Vagina (tissue), 2 donors: ENCODE measurements at regions not wholly inside any gene's neighbourhood (a gene's known extent, or its start where the extent isn't known, plus 50 kb on each side); places are given as distances from the start of the nearest gene placed in this dataset.
A peak's percentile ranks its signal among the peaks of the same experiment; 100 is the strongest.

Experiments
- DNase-seq, 2 donors: peaks; one replicate each; pipeline ENCODE4 v3.0.0-alpha.2; 2017; ENCODE audit errors: extremely low spot score in 2 of 2
- H3K27ac ChIP-seq: fragments of 200-600 bp; sonication (generic); one replicate; pipeline ENCODE4 v1.5.1; 2019
- H3K27me3 ChIP-seq: fragments of 200-600 bp; sonication (generic); one replicate; pipeline ENCODE4 v1.5.1; 2019
- H3K36me3 ChIP-seq, 2 donors: fragments of 200-600 bp; sonication (generic); one replicate each; pipeline ENCODE4 v1.5.1; 2017 to 2019
- H3K4me1 ChIP-seq: fragments of 200-600 bp; sonication (generic); one replicate; pipeline ENCODE4 v1.5.1; 2019
- H3K4me3 ChIP-seq, 2 donors: fragments of 200-600 bp; sonication (generic); 1 replicate in 1 of 2; 2 replicates in 1 of 2; pipeline ENCODE4 v1.5.1; 2016 to 2019
- H3K9me3 ChIP-seq: fragments of 200-600 bp; sonication (generic); one replicate; pipeline ENCODE4 v1.5.1; 2019
- CTCF ChIP-seq, 3 experiments: fragments of 450-650 bp in 2 of 3; fragments of 200-600 bp in 1 of 3; sonication (generic) in 1 of 3; IDR thresholded peaks; one replicate each; pipeline ENCODE4 v1.5.1; 2017 to 2019; ENCODE audit warnings: antibody characterized with exemption in 3 of 3, mild to moderate bottlenecking in 2 of 3, moderate library complexity in 2 of 3
- POLR2A ChIP-seq, 2 donors: fragments of 450-650 bp; IDR thresholded peaks; one replicate each; pipeline ENCODE4 v1.6.1; 2017; ENCODE audit warnings: antibody characterized with exemption in 2 of 2, mild to moderate bottlenecking in 2 of 2, moderate library complexity in 2 of 2
- POLR2AphosphoS5 ChIP-seq, 2 donors: sonication (generic); formaldehyde crosslinking; IDR thresholded peaks; one replicate each; pipeline ENCODE4 v1.9.0; 2017; ENCODE audit warnings: antibody characterized with exemption in 2 of 2, mild to moderate bottlenecking in 2 of 2, low read depth in 1 of 2; ENCODE audit not compliant: insufficient read depth in 1 of 2
- intact Hi-C: fragments of 100-400 bp; cut with DNase I; formaldehyde crosslinking; loops from one replicate; pipeline ENCODE4 v1.15.1; 2023

GRCh38 chr6:86856937-86857563 lies 80.3 kb upstream of the HTR1E start:
- TF ChIP-seq CTCF (IDR thresholded peaks at IDR 0.05), result peak in 1 of 3 experiments; percentile 31
- no peak for TF ChIP-seq POLR2AphosphoS5 (IDR thresholded peaks at IDR 0.05; ENCODE audit: insufficient read depth in 1 of 2, low read depth in 1 of 2)
- no peak for TF ChIP-seq POLR2A (IDR thresholded peaks at IDR 0.05)
- no peaks in the 10 kb centered on the region for H3K36me3 ChIP-seq
- no peak for DNase-seq
- H3K4me1 ChIP-seq, result no peaks in the 10 kb centered on the region
- no peak overlapping the region for H3K4me3 ChIP-seq
- no peak overlapping the region for H3K27ac ChIP-seq
- no peaks in the 10 kb centered on the region for H3K27me3 ChIP-seq
- H3K9me3 ChIP-seq, result no peaks in the 10 kb centered on the region
- intact Hi-C loops, result no loop called here

GRCh38 chr6:86856379-86856778 lies 80.9 kb upstream of the HTR1E start:
- no peak for TF ChIP-seq POLR2AphosphoS5 (IDR thresholded peaks at IDR 0.05; ENCODE audit: insufficient read depth in 1 of 2, low read depth in 1 of 2)
- no peak for TF ChIP-seq CTCF (IDR thresholded peaks at IDR 0.05)
- no peak for TF ChIP-seq POLR2A (IDR thresholded peaks at IDR 0.05)
- intact Hi-C loops, result no loop called here
- no peak overlapping the region for H3K27ac ChIP-seq

GRCh38 chr6:86848986-86849385 lies 88.3 kb upstream of the HTR1E start:
- Histone ChIP-seq H3K27me3 (no peaks in the 10 kb centered on the region), H3K4me3 (no peak overlapping the region), H3K36me3 (no peaks in the 10 kb centered on the region), H3K4me1 (no peaks in the 10 kb centered on the region), H3K27ac (no peak overlapping the region), H3K9me3 (no peaks in the 10 kb centered on the region)
- DNase-seq, result no peak
- TF ChIP-seq CTCF (IDR thresholded peaks at IDR 0.05) (no peak), POLR2A (IDR thresholded peaks at IDR 0.05) (no peak), POLR2AphosphoS5 (IDR thresholded peaks at IDR 0.05; ENCODE audit: insufficient read depth in 1 of 2, low read depth in 1 of 2) (no peak)
- intact Hi-C loops, result no loop called here

More at GRCh38 chr6:86856379-86856778, 80.9 kb upstream of the HTR1E start:
- Histone ChIP-seq H3K4me3 (no peak overlapping the region), H3K4me1 (no peaks in the 10 kb centered on the region), H3K9me3 (no peaks in the 10 kb centered on the region), H3K27me3 (no peaks in the 10 kb centered on the region), H3K36me3 (no peaks in the 10 kb centered on the region)
- no peak for DNase-seq

- Histone ChIP-seq H3K36me3 (no peaks in the 10 kb centered on the region), H3K4me3 (no peak overlapping the region), H3K27me3 (no peaks in the 10 kb centered on the region), H3K27ac (no peak overlapping the region), H3K9me3 (no peaks in the 10 kb centered on the region), H3K4me1 (no peaks in the 10 kb centered on the region)
- intact Hi-C loops, result no loop called here
- no peak for DNase-seq
- TF ChIP-seq POLR2A (IDR thresholded peaks at IDR 0.05), result no peak
- TF ChIP-seq POLR2AphosphoS5 (IDR thresholded peaks at IDR 0.05; ENCODE audit: insufficient read depth in 1 of 2, low read depth in 1 of 2), result no peak
- TF ChIP-seq CTCF (IDR thresholded peaks at IDR 0.05), result no peak
Measured at GRCh38 chr6:86832686-86833085, 104.6 kb upstream of the HTR1E start.

- intact Hi-C loops, result no loop called here
- Histone ChIP-seq H3K4me1 (no peaks in the 10 kb centered on the region), H3K9me3 (no peaks in the 10 kb centered on the region), H3K36me3 (no peaks in the 10 kb centered on the region), H3K4me3 (no peak overlapping the region), H3K27ac (no peak overlapping the region), H3K27me3 (no peaks in the 10 kb centered on the region)
- TF ChIP-seq POLR2AphosphoS5 (IDR thresholded peaks at IDR 0.05; ENCODE audit: insufficient read depth in 1 of 2, low read depth in 1 of 2) (no peak), POLR2A (IDR thresholded peaks at IDR 0.05) (no peak), CTCF (IDR thresholded peaks at IDR 0.05) (no peak)
- DNase-seq, result no peak
Measured at GRCh38 chr6:86825436-86825835, 111.9 kb upstream of the HTR1E start.
